Activated B cell treated with CpG ODN at 0.5 μM for 24 hours (primary cell): ENCODE measurements at regions not wholly inside any gene's neighbourhood (a gene's known extent, or its start where the extent isn't known, plus 50 kb on each side); places are given as distances from the start of the nearest gene placed in this dataset.

Experiments used
- ATAC-seq: fragments of 200-7000 bp; cut with Tn5 transposase; one replicate; pipeline ENCODE4 v1.10.0; 2021; ENCODE audit warnings: low read depth, mild to moderate bottlenecking, moderate library complexity
- CTCF ChIA-PET: fragments of 350-600 bp; sonication (Branson Sonifier 250); formaldehyde crosslinking; loops from one replicate; lab custom pipeline; 2021; ENCODE audit warnings: antibody characterized with exemption; lab: Charles Lee
- POLR2A ChIA-PET: fragments of 350-600 bp; sonication (Branson Sonifier 250); formaldehyde crosslinking; loops from one replicate; lab custom pipeline; 2021; ENCODE audit warnings: antibody characterized with exemption; lab: Charles Lee
- DNase-seq: peaks from one replicate; pipeline ENCODE4 v3.0.0; 2022
- H3K27ac Mint-ChIP-seq: one replicate; pipeline ENCODE4 v1.8.0; 2020; ENCODE audit warnings: mixed read lengths
- H3K27me3 Mint-ChIP-seq: one replicate; pipeline ENCODE4 v1.8.0; 2021; ENCODE audit warnings: mixed read lengths
- H3K36me3 Mint-ChIP-seq: one replicate; pipeline ENCODE4 v1.8.0; 2021; ENCODE audit warnings: low read depth, mixed read lengths
- H3K4me1 Mint-ChIP-seq: one replicate; pipeline ENCODE4 v1.8.0; 2021; ENCODE audit warnings: mixed read lengths
- H3K4me3 Mint-ChIP-seq: one replicate; pipeline ENCODE4 v1.8.0; 2020; ENCODE audit warnings: mild to moderate bottlenecking, mixed read lengths
- H3K9me3 Mint-ChIP-seq: one replicate; pipeline ENCODE4 v1.8.0; 2020; ENCODE audit warnings: mixed read lengths
- intact Hi-C: fragments of 100-400 bp; cut with micrococcal nuclease; formaldehyde crosslinking; loops from one replicate; pipeline ENCODE4 v1.15.1; 2024
- TF ChIP-seq, protein P1 (sequence below): fragments of 200-600 bp; IDR thresholded peaks from one replicate; pipeline ENCODE4 v1.8.0; 2022; ENCODE audit warnings: antibody characterized with exemption, mild to moderate bottlenecking

DNA sequence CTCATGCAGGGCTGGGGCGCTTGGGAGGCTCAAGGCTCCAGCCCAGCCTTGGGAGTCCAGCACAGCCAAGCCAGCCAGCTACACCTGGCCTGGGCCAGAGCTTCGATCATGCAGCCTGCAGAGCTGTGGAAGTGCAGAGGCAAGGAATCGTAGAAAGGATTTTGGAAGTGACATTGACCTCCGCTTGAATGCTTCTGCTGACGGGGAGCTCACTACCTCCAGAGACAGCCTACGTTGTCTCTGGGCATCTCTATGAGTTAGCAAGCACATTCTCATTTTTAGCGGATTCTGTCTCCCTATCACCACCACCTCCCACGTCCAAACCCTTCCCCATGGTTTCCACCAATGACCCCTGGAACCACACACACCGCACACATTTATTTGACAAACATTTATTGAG is 88.5 kb downstream of the MICALL2 start:
- Mint-ChIP-seq H3K27me3 (peaks cover 41% of the 10 kb centered on the region), H3K9me3 (no peaks in the 10 kb centered on the region), H3K4me1 (peaks cover 2% of the 10 kb centered on the region), H3K4me3 (no peak overlapping the region), H3K27ac (no peak overlapping the region), H3K36me3 (no peaks in the 10 kb centered on the region)
- ChIA-PET CTCF (no interaction called here), POLR2A (no interaction called here)
- no peak for DNase-seq
- intact Hi-C loops = no loop called here
- TF ChIP-seq, protein P1, sequence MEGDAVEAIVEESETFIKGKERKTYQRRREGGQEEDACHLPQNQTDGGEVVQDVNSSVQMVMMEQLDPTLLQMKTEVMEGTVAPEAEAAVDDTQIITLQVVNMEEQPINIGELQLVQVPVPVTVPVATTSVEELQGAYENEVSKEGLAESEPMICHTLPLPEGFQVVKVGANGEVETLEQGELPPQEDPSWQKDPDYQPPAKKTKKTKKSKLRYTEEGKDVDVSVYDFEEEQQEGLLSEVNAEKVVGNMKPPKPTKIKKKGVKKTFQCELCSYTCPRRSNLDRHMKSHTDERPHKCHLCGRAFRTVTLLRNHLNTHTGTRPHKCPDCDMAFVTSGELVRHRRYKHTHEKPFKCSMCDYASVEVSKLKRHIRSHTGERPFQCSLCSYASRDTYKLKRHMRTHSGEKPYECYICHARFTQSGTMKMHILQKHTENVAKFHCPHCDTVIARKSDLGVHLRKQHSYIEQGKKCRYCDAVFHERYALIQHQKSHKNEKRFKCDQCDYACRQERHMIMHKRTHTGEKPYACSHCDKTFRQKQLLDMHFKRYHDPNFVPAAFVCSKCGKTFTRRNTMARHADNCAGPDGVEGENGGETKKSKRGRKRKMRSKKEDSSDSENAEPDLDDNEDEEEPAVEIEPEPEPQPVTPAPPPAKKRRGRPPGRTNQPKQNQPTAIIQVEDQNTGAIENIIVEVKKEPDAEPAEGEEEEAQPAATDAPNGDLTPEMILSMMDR = no peak
- no peak for ATAC-seq

- TF ChIP-seq, protein P1 = no peak
- POLR2A ChIA-PET = no interaction called here
- Mint-ChIP-seq H3K36me3 (no peaks in the 10 kb centered on the region), H3K9me3 (no peaks in the 10 kb centered on the region), H3K4me1 (peaks cover 2% of the 10 kb centered on the region), H3K27me3 (peaks cover 34% of the 10 kb centered on the region), H3K4me3 (no peak overlapping the region), H3K27ac (no peak overlapping the region)
- CTCF ChIA-PET = no interaction called here
- DNase-seq (no peak), ATAC-seq (no peak)
- intact Hi-C loops = no loop called here
Measured at GRCh38 chr7:1372063-1372462, 87.2 kb downstream of the MICALL2 start.

- Mint-ChIP-seq H3K27ac (no peak overlapping the region), H3K9me3 (no peaks in the 10 kb centered on the region), H3K4me1 (peaks cover 2% of the 10 kb centered on the region), H3K27me3 (peaks cover 28% of the 10 kb centered on the region), H3K4me3 (no peak overlapping the region), H3K36me3 (no peaks in the 10 kb centered on the region)
- TF ChIP-seq, protein P1 = no peak
- DNase-seq (no peak), ATAC-seq (no peak)
- CTCF ChIA-PET = interaction anchor here (0.6 kb wide), 1 partner anchor 133 kb away, joined by 3 read pairs; no protein-coding TSS in a partner anchor
- POLR2A ChIA-PET = no interaction called here
- intact Hi-C loops = no loop called here
Measured at GRCh38 chr7:1372671-1373379, 86.4 kb downstream of the MICALL2 start.

DNA sequence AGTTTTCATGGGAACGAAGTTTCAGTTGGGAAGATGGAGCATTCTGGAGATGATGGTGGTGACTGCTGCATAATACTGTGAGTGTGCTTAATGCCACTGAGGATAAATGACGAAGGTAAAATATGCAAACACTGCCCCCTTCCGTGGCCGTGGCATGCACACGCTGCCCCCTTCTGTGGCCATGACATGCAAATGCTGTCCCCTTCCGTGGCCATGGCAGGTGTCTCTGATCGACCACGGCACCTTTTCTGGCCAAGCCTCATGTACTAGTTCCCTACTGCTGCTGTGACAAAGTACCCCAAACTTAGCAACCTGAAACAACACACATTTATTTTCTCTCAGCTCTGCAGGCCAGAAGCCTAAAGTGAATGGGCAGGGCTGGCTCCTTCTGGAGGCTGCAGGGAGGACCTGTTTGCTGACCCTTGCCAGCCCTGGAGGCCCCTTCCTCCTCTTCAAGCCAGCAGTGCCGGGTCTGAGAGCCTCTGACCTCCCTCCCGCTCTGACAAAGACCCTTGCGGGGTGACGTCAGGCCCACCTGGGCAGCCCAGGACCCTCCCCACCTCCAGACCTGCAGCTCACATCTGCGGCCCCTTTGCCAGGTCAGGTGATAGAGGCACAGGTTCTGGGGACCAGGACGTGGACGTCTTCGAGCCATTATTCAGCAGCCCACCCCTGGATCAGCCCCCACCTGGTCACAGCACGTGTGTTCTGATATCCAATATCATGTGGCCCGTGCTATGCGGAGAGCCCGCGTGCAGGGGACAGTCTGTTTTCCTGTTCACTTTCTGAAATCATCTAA is 82.0 kb downstream of the MICALL2 start:
- H3K4me3 Mint-ChIP-seq = no peak overlapping the region
- TF ChIP-seq, protein P1 = no peak
- DNase-seq (no peak), ATAC-seq (no peak)
- no peaks in the 10 kb centered on the region for H3K4me1 Mint-ChIP-seq
- intact Hi-C loops = no loop called here
- H3K9me3 Mint-ChIP-seq = no peaks in the 10 kb centered on the region
- POLR2A ChIA-PET = no interaction called here
- CTCF ChIA-PET = no interaction called here
- peaks cover 7% of the 10 kb centered on the region for H3K27me3 Mint-ChIP-seq
- no peak overlapping the region for H3K27ac Mint-ChIP-seq
- H3K36me3 Mint-ChIP-seq = no peaks in the 10 kb centered on the region
